K562 (cell line): ENCODE measurements at regions not wholly inside any gene's neighbourhood (a gene's known extent, or its start where the extent isn't known, plus 50 kb on each side); places are given as distances from the start of the nearest gene placed in this dataset.

ENCODE experiments used
- ESRRA ChIP-seq: fragments of 450-650 bp; IDR thresholded peaks from 2 replicates; pipeline ENCODE4 v1.6.1; 2014; ENCODE audit warnings: low read depth, mild to moderate bottlenecking, moderate library complexity, borderline replicate concordance
- FOXK2 ChIP-seq, 2 experiments: fragments of 450-650 bp; IDR thresholded peaks in 1 of 2; conservative IDR thresholded peaks in 1 of 2; 2 replicates each; pipeline ENCODE4 v1.6.1; 2016; ENCODE audit warnings: low read depth in 2 of 2, mild to moderate bottlenecking in 1 of 2
- FOXP1 ChIP-seq: sonication (generic); formaldehyde crosslinking; IDR thresholded peaks from 2 replicates; pipeline ENCODE4 v1.8.0; 2022; ENCODE audit warnings: mild to moderate bottlenecking, missing genetic modification reagents
- MAFF ChIP-seq: IDR thresholded peaks from 2 replicates; pipeline ENCODE4 v1.6.1; 2012; ENCODE audit warnings: low read length, improper control_type of control experiment
- MYC ChIP-seq, 2 experiments: fragments of 250-450 bp in 1 of 2; sonication (Bioruptor Pico) in 1 of 2; IDR thresholded peaks; 2 replicates each; pipeline versions ENCODE4 v1.5.1 to v1.6.1; 2012 to 2021; ENCODE audit warnings: low read depth in 2 of 2, borderline replicate concordance in 1 of 2, improper control_type of control experiment in 1 of 2, low read length in 1 of 2, mild to moderate bottlenecking in 1 of 2, moderate library complexity in 1 of 2
- POLR2A ChIP-seq: fragments of 450-650 bp; conservative IDR thresholded peaks from 2 replicates; pipeline ENCODE4 v1.6.1; 2016
- POLR2B ChIP-seq: fragments of 450-650 bp; IDR thresholded peaks from 2 replicates; pipeline ENCODE4 v1.6.1; 2018; ENCODE audit warnings: low read depth; ENCODE audit not compliant: partially characterized antibody
- SREBF1 ChIP-seq: fragments of 150-350 bp; IDR thresholded peaks from 2 replicates; pipeline ENCODE4 v1.6.1; 2014; ENCODE audit warnings: antibody characterized with exemption, low read depth, low read length, borderline replicate concordance
- TBP ChIP-seq: optimal IDR thresholded peaks from 2 replicates; pipeline ENCODE3; 2011; ENCODE audit warnings: low read depth, low read length, improper control_type of control experiment
- TCF7 ChIP-seq: sonication (generic); IDR thresholded peaks from 2 replicates; pipeline ENCODE4 v1.6.1; 2016; ENCODE audit warnings: antibody characterized with exemption, borderline replicate concordance
- TF ChIP-seq, protein P1 (sequence below), 3 experiments: IDR thresholded peaks in 2 of 3; conservative IDR thresholded peaks in 1 of 3; 2 replicates each; pipeline ENCODE4 v1.5.1; 2011 to 2012; ENCODE audit warnings: low read length in 3 of 3, mild to moderate bottlenecking in 3 of 3, control low read depth in 2 of 3, improper control_type of control experiment in 1 of 3, inconsistent platforms in 1 of 3, low read depth in 1 of 3, mixed read lengths in 1 of 3, moderate library complexity in 1 of 3; ENCODE audit not compliant: insufficient read depth in 2 of 3
- TF ChIP-seq, protein P2 (sequence below): fragments of 450-650 bp; IDR thresholded peaks from 2 replicates; pipeline ENCODE4 v1.7.0; 2016; ENCODE audit warnings: borderline replicate concordance

DNA sequence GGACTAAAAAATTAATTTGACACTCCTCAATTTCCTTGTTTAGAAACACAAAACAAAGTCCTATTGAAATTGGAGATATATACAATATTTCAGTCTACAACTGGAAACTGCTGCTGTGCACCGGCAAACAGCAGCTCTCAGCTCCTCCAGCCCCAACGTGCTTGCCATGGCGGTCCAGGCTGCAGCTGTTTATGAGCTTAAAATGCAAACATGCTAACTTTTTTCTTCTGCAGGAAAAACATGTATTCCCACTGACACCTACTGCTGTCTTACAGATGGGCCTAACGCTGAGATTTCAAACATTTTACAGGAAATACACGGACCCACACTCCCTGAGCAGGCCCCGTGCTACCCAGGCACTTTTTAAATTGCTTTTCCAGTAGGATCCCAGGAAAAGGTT, 195.5 kb downstream of the BCL11A start:
- no peak for TF ChIP-seq MAFF
- no peak for TF ChIP-seq SREBF1
- no peak for TF ChIP-seq POLR2B
- no peak for TF ChIP-seq TCF7
- TF ChIP-seq MYC (IDR thresholded peaks at IDR 0.05; ENCODE audit: low read depth, low read length): no peak
- TF ChIP-seq MYC (CRISPR knock-in tag; IDR thresholded peaks at IDR 0.05; ENCODE audit: borderline replicate concordance, low read depth): no peak
- TF ChIP-seq, protein P1, sequence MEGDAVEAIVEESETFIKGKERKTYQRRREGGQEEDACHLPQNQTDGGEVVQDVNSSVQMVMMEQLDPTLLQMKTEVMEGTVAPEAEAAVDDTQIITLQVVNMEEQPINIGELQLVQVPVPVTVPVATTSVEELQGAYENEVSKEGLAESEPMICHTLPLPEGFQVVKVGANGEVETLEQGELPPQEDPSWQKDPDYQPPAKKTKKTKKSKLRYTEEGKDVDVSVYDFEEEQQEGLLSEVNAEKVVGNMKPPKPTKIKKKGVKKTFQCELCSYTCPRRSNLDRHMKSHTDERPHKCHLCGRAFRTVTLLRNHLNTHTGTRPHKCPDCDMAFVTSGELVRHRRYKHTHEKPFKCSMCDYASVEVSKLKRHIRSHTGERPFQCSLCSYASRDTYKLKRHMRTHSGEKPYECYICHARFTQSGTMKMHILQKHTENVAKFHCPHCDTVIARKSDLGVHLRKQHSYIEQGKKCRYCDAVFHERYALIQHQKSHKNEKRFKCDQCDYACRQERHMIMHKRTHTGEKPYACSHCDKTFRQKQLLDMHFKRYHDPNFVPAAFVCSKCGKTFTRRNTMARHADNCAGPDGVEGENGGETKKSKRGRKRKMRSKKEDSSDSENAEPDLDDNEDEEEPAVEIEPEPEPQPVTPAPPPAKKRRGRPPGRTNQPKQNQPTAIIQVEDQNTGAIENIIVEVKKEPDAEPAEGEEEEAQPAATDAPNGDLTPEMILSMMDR (IDR thresholded peaks at IDR 0.05 in 2 of 3, conservative IDR thresholded peaks at IDR 0.05 in 1 of 3; ENCODE audit: insufficient read depth in 2 of 3, low read depth in 1 of 3, low read length in 3 of 3): no peak
- TF ChIP-seq POLR2A: no peak
- TF ChIP-seq, protein P2, sequence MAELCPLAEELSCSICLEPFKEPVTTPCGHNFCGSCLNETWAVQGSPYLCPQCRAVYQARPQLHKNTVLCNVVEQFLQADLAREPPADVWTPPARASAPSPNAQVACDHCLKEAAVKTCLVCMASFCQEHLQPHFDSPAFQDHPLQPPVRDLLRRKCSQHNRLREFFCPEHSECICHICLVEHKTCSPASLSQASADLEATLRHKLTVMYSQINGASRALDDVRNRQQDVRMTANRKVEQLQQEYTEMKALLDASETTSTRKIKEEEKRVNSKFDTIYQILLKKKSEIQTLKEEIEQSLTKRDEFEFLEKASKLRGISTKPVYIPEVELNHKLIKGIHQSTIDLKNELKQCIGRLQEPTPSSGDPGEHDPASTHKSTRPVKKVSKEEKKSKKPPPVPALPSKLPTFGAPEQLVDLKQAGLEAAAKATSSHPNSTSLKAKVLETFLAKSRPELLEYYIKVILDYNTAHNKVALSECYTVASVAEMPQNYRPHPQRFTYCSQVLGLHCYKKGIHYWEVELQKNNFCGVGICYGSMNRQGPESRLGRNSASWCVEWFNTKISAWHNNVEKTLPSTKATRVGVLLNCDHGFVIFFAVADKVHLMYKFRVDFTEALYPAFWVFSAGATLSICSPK: no peak
- TF ChIP-seq ESRRA: no peak
- TF ChIP-seq FOXP1 (CRISPR knock-in tag): no peak
- TF ChIP-seq FOXK2 (conservative IDR thresholded peaks at IDR 0.05 in 1 of 2, IDR thresholded peaks at IDR 0.05 in 1 of 2; ENCODE audit: low read depth in 2 of 2): no peak
- TF ChIP-seq TBP: no peak
